Erythroblast (primary cell): ENCODE measurements at regions not wholly inside any gene's neighbourhood (a gene's known extent, or its start where the extent isn't known, plus 50 kb on each side); places are given as distances from the start of the nearest gene placed in this dataset.

ENCODE experiments used
- GATA1 ChIP-seq: IDR thresholded peaks from 2 replicates; pipeline ENCODE4 v1.6.1; 2011; ENCODE audit warnings: low read depth, mild to moderate bottlenecking, control low read depth, low read length, moderate library complexity
- POLR2A ChIP-seq: IDR thresholded peaks from 2 replicates; pipeline ENCODE4 v1.6.1; 2011; ENCODE audit warnings: mild to moderate bottlenecking, low read length

GRCh38 chr1:172827301-172827700 lies 168.4 kb downstream of the FASLG start:
- no peak for TF ChIP-seq POLR2A
- no peak for TF ChIP-seq GATA1
